GM23338 (cell line): ENCODE measurements at regions not wholly inside any gene's neighbourhood (a gene's known extent, or its start where the extent isn't known, plus 50 kb on each side); places are given as distances from the start of the nearest gene placed in this dataset.

Source experiments
- CREB1 ChIP-seq: fragments of 250-450 bp; sonication (Bioruptor Pico); IDR thresholded peaks from 2 replicates; pipeline ENCODE4 v1.5.0; 2020; ENCODE audit warnings: low read depth, mild to moderate bottlenecking, moderate library complexity
- EZH2 ChIP-seq: fragments of 200-600 bp; sonication (generic); IDR thresholded peaks from one replicate; pipeline ENCODE4 v1.8.0; 2017; ENCODE audit warnings: antibody characterized with exemption, mild to moderate bottlenecking, low read depth; ENCODE audit not compliant: unreplicated experiment
- POLR2AphosphoS5 ChIP-seq: IDR thresholded peaks from 2 replicates; pipeline ENCODE4 v1.6.1; 2016; ENCODE audit warnings: antibody characterized with exemption, low read depth
- ZNF331 ChIP-seq: fragments of 250-450 bp; sonication (Bioruptor Pico); IDR thresholded peaks from 2 replicates; pipeline ENCODE4 v1.5.0; 2020; ENCODE audit warnings: low read depth, mild to moderate bottlenecking, moderate library complexity
- TF ChIP-seq, protein P1 (sequence below), 2 experiments: fragments of 200-600 bp in 1 of 2; sonication (generic) in 1 of 2; conservative IDR thresholded peaks; 2 replicates each; pipeline versions ENCODE4 v1.5.1 to v1.6.1; 2016 to 2017; ENCODE audit warnings: antibody characterized with exemption in 2 of 2, low read depth in 2 of 2, mild to moderate bottlenecking in 2 of 2, moderate library complexity in 1 of 2
- TF ChIP-seq, protein P2 (sequence below): IDR thresholded peaks from one replicate; pipeline ENCODE4 v1.6.1; 2018; ENCODE audit warnings: antibody characterized with exemption; ENCODE audit not compliant: unreplicated experiment

DNA sequence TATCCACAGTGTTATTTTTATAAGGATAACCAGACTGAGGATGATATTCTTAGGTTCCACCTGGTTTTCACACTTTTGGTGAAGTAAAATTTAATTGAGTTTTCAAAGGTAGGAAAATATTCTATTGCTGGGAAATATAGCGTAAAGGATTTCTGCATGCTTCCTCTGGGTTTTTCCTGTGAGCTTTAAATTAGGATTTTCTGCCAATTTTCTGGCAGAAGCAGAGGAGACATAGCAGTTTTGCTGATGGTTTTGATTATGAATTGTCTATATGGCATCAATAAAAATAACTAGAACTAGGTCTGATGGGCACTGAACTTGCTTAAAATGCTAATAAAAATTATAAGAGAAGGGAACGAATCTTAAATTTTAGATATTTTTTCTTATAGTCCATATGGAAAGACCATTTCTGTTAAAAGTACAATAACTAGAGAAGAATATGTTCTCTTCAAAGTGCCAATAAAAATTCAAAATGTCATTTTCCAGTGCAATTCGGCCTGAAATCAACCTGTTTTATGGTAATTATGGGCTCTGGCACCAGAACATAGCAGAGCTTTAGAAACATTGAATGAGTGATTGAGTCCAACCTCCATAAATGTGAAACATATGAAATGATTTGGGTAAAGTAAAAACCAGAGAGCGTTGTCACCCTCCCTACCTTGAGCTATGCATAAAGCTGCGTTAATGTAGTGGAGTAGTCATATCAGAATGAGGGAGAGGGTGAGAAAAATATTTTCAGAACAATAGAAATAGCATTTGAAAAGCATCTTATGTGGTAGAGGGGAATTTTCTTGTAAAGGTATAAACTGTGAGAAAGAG is 279.7 kb downstream of the SPRY1 start:
- TF ChIP-seq, protein P1, sequence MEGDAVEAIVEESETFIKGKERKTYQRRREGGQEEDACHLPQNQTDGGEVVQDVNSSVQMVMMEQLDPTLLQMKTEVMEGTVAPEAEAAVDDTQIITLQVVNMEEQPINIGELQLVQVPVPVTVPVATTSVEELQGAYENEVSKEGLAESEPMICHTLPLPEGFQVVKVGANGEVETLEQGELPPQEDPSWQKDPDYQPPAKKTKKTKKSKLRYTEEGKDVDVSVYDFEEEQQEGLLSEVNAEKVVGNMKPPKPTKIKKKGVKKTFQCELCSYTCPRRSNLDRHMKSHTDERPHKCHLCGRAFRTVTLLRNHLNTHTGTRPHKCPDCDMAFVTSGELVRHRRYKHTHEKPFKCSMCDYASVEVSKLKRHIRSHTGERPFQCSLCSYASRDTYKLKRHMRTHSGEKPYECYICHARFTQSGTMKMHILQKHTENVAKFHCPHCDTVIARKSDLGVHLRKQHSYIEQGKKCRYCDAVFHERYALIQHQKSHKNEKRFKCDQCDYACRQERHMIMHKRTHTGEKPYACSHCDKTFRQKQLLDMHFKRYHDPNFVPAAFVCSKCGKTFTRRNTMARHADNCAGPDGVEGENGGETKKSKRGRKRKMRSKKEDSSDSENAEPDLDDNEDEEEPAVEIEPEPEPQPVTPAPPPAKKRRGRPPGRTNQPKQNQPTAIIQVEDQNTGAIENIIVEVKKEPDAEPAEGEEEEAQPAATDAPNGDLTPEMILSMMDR (conservative IDR thresholded peaks at IDR 0.05; ENCODE audit: low read depth in 2 of 2), result no peak
- TF ChIP-seq ZNF331 (CRISPR knock-in tag) (no peak), POLR2AphosphoS5 (no peak), EZH2 (no peak), CREB1 (no peak)
- TF ChIP-seq, protein P2, sequence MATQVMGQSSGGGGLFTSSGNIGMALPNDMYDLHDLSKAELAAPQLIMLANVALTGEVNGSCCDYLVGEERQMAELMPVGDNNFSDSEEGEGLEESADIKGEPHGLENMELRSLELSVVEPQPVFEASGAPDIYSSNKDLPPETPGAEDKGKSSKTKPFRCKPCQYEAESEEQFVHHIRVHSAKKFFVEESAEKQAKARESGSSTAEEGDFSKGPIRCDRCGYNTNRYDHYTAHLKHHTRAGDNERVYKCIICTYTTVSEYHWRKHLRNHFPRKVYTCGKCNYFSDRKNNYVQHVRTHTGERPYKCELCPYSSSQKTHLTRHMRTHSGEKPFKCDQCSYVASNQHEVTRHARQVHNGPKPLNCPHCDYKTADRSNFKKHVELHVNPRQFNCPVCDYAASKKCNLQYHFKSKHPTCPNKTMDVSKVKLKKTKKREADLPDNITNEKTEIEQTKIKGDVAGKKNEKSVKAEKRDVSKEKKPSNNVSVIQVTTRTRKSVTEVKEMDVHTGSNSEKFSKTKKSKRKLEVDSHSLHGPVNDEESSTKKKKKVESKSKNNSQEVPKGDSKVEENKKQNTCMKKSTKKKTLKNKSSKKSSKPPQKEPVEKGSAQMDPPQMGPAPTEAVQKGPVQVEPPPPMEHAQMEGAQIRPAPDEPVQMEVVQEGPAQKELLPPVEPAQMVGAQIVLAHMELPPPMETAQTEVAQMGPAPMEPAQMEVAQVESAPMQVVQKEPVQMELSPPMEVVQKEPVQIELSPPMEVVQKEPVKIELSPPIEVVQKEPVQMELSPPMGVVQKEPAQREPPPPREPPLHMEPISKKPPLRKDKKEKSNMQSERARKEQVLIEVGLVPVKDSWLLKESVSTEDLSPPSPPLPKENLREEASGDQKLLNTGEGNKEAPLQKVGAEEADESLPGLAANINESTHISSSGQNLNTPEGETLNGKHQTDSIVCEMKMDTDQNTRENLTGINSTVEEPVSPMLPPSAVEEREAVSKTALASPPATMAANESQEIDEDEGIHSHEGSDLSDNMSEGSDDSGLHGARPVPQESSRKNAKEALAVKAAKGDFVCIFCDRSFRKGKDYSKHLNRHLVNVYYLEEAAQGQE, result no peak
